HG03108 (cell line): ENCODE measurements at regions not wholly inside any gene's neighbourhood (a gene's known extent, or its start where the extent isn't known, plus 50 kb on each side); places are given as distances from the start of the nearest gene placed in this dataset.
"Not testable (repeated sequence)": the region's sequence is repeated elsewhere in the genome, so short reads cannot be mapped to it uniquely, and the experiment has no call there.

Source experiments
- ATAC-seq: cut with Tn5 transposase; IDR thresholded peaks from one replicate; pipeline ENCODE4 v1.9.1; 2021; ENCODE audit warnings: moderate library complexity; ENCODE audit not compliant: unreplicated experiment

- no peak for ATAC-seq
Measured at GRCh38 chr3:70743754-70744153, 431.3 kb upstream of the MDFIC2 start.

DNA sequence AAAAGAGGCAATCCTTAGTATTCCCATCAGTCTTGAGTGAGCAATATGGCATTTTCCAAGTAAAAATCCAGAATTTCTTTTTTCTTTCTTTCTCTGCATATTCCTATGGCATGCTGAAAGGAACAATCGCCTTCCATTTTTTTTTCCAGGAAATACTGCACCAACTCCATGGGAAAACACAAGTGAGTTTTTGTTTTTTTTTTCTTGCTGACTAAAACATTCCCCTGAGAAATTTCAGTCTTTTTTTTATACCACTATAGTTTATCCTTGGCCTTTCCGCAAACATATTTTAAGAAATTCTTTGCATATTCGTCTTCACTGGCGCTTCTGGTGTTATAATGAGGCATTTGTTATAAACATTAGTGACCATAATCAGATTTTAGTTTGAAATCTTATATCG lies 429.6 kb upstream of the MDFIC2 start:
- ATAC-seq: no peak

GRCh38 chr3:70740872-70741271 lies 428.4 kb upstream of the MDFIC2 start:
- ATAC-seq: no peak

- ATAC-seq: no peak
Measured at GRCh38 chr3:70740071-70740470, 427.6 kb upstream of the MDFIC2 start.

DNA sequence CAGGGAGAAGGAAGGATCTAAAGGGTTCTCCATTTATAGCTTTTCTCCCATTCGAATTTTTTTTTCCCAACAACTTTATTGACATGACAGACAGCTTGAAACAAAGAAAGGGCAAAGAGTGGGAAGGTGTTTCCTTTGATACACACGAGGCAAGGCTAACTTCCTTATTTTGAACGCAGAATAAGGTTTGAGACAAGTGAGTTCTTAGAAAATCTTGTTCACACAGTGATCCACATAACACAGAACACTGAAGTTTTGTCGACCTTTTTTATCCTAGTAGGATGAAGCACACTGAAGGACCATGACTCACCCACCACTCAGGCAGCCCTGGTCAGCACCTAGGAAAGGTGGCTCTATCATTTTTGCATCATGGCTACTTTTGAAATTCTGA lies 425.8 kb upstream of the MDFIC2 start:
- ATAC-seq: no peak

DNA sequence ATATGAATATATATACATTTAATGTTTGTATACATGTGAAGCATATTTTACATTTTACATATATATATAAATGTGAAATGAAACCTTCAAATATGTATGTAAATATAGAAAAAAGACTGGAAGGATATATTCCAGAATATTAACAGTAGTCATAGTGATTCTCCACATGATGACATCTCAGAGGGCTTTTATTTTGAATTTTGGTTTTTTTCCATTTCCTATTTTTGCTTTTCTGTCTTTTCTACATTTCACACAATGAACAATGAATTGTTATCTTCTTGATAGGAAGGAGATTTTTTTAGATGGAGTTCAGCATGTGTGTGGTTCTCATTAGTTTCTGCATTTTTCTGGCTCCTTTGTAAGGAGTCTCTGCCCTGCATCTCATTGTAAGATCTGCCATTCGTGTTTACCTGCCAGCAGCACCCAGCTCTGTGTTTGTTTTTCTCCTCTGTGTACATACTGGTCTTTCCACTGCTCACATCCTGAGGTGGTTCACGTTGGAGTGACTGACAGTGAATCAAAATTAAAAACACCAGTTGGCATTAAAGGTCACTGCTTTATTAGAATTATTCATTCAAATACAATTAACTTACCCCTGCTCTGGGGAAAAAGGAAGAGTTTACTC lies 425.3 kb upstream of the MDFIC2 start:
- no peak for ATAC-seq

DNA sequence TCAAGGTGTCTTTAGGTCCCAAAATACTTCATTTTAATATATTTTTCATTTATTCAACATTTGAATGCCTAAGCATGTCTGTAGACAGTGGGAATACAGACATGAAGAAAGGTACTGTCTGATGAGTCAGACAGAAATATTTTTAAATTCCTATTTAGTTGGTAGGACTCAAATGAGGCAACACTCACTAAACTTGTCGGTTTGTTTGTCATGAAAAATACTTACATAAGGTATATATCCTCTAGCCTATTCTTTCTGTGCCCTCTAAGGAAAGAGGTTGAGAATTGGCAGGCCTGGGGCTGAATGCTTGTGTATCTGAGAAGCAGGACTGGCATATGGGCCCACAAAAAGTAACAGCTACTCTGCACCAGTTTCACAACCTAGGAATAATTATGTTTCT lies 423.6 kb upstream of the MDFIC2 start:
- ATAC-seq: no peak

DNA sequence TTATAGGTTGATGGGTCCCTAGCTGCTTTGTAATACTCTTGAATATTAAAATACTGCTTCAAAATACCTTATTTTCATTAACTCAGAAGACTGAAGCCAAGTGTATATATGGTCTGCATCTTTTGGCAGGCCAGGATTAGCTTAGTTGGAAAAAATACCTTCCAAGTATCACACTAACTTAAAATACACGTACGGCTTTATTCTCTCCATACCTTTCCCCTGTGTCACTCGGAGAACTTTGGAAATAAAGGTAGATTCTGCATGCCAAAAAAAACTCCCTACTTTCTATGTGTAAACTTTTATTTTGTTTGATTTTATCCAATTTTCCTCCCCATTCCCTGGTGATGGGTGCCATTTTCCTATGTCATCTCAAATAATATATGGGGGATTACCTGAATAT lies 422.3 kb upstream of the MDFIC2 start:
- ATAC-seq: no peak

- ATAC-seq: no peak
Measured at GRCh38 chr3:70731046-70731445, 418.6 kb upstream of the MDFIC2 start.

DNA sequence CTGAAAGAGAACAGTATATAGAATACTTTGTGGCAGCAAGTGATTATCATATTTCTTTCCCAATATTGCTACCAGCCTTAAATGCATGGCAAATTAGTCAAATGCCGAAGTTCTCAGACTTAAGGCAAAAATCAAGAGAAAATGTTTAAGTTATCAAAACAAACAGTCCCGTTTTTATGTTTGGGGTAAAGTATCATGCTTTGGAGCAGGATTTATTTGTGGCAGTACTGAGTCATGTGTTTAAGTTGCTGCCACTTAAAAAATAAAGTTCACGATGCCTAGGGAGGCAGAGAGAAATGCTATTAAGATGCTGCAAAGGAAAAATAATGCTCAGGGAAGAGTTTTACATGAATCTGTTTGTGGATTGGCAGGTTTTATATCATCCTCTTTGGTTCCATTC lies 417.4 kb upstream of the MDFIC2 start:
- ATAC-seq: no peak

DNA sequence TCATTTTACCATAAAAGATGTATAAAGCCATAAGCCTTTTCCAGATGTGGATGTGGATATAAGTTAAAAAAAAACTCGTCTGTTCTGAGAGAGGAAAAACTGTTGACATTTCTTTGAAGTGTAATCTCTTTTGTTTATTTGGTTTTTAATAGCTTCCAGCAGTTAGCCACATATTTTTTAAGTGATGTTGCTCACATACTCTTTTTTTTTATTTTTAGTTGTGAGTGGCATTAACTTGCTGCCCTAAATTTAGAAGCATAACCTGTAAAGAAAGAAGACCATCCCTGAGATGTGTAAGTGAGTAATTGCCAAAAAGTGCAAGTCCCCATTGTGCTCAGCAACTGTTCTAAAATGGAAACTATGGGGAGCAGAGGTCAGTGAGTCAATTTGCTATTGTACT lies 415.9 kb upstream of the MDFIC2 start:
- ATAC-seq: no peak

DNA sequence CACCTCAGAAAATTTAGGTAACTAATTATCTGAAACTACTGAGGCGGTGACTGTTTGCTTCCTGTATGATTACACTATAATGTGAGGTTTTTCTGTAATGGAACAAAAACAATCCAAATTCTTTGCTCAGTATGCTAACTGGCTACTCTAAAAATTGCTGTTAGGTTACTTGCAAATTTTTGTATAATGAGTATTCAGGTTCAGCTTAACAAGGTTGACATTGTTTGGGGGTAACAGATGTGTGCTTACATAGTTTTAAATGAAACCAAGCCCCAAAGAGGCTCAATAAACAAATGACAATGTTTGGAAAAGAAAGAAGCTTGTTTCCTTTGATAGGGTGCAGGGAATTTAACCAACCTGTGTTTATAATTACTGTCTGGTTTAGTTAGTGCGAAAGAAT lies 414.5 kb upstream of the MDFIC2 start:
- ATAC-seq: no peak

DNA sequence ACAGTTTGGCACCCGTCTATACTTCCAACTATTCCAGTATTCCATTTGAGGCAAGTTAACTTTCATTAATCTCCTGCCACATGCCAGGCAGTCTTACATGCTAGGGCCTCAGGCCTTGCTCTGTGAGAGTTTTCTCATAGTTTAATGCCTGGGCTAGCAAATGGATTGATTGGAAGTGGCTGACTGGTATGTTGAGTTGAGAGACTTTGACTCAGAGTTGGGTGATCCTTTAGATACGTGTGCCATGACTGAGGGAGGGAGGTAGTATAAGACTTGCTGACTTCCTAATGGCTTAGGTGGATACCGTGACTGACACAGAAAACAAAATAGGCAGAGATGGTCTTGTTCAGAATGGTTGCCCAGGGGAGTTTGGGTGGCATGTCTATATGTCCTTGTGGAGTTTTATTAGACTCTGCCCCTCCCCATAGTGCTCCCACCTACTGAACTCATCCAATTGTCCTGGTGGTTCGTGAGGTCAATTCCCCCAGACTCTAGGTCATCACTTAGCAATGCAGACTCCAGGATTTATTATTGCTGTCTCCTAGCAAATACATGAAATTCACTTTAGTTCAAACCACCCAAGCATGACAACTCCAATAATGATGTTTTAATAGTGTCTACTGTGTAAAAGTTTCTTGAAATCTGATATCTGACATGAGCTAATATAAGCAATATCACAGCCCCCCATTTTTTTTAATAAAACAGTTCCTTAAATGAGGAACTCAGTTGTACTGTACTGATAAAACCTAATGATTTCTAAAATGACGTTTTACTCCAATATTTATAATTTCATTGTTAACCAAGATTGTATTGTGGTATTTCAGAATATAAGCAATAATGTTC lies 413.9 kb upstream of the MDFIC2 start:
- no peak for ATAC-seq

DNA sequence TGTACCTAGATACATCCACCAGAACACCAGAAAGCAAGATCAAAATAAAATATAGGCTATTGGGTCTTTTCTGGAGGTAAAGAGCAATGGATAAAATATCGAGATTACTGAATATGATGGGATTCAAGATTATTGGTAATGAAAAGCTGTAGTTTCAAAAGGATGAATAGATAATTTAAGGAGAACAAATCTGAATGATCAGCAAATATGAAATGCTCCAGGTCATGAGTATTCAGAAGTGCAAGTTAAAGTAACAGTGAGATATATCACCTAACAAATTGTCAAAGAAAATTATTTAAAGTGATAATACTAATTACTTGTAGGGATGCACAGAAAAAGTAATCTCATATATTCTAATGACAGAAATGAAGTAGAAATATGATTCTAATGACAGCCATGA lies 409.6 kb upstream of the MDFIC2 start:
- no peak for ATAC-seq

GRCh38 chr3:70716832-70717231 lies 404.4 kb upstream of the MDFIC2 start:
- ATAC-seq: no peak

GRCh38 chr3:70712449-70713082 lies 400.1 kb upstream of the MDFIC2 start:
- ATAC-seq: no peak

DNA sequence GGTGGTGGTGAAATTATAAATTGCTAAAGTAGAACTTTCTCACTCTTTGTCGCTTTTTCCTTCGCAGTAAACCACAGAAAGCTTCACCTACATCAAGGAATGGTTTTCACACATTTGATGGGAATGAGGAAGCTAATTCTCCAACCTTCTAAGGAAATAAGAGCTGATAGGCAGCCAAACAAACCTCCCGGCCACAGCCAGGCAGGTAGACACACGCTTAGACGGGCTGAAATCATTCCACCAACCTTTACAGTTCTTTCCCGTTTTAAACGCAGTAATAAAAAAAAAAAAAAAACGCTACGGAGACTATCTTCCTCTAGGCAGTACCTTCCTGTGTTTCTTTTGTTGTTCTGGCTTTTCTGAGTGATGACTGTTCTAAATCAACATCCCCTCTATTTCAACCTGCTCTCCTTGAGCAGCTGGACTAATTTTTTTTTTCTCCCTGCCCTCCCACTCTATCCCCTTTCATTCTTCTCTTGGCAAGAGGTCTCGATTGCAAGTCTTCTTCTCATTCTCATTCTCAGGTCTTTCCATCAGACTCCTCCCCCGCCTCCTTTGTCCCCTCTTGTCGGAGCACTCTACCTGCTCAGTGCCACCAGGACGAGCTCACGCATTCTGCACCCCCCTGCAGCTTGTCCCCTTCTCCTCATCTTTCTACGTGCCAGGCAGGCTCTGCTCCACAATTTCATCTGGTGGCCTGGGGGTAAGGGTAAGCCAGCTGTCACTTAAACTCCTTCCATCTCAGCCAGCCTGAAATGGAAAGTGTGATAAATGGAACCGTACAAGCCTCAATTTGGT lies 391.1 kb upstream of the MDFIC2 start:
- no peak for ATAC-seq

DNA sequence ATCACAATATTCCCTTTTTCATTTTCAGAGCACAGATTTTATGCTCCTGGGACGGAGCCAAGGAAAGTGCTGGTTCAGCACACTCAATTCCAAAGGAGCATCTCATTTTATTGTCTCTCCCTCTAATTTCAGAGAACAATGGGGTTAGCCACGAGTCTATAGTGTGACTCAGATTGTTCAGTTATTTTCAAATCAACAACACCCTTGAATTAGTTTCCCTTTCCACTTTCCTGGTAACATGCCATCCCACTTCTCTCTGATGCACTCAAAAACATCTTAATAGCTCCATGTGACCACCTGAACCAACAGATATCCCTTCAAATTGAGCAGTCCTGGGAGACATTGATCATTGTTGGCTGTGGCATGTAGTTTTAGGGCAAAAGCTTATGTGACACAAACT lies 389.7 kb upstream of the MDFIC2 start:
- ATAC-seq: no peak

GRCh38 chr3:70684701-70685100 lies 372.3 kb upstream of the MDFIC2 start:
- no peak for ATAC-seq

DNA sequence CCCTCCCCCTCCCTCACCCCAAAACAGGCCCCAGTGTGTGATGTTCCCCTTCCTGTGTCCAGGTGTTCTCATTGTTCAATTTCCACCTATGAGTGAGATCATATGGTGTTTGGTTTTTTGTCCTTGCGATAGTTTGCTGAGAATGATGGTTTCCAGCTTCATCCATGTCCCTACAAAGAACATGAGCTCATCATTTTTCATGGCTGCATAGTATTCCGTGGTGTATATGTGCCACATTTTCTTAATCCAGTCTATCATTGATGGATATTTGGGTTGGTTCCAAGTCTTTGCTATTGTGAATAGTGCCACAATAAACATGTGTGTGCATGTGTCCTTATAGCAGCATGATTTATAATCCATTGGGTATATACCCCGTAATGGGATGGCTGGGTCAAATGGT lies 363.4 kb upstream of the MDFIC2 start:
- ATAC-seq: not testable (repeated sequence)

GRCh38 chr3:70658513-70659310 lies 346.3 kb upstream of the MDFIC2 start:
- ATAC-seq: no peak
